Psoas muscle (tissue), 7 donors: ENCODE measurements at regions not wholly inside any gene's neighbourhood (a gene's known extent, or its start where the extent isn't known, plus 50 kb on each side); places are given as distances from the start of the nearest gene placed in this dataset.

Source experiments
- ATAC-seq, 4 donors: fragments of 200-7000 bp; cut with Tn5 transposase; one replicate each; pipeline ENCODE4 v1.9.1; 2020; ENCODE audit warnings: moderate library complexity in 3 of 4, mild to moderate bottlenecking in 2 of 4
- DNase-seq, 2 donors: peaks; one replicate each; pipeline ENCODE4 v3.0.0-alpha.2; 2020
- H3K27ac ChIP-seq: fragments of 200-600 bp; one replicate; pipeline ENCODE4 v1.8.0; 2022
- H3K27me3 ChIP-seq, 3 donors: fragments of 200-600 bp in 1 of 3; one replicate each; pipeline versions ENCODE4 v1.6.1 to v1.8.0; 2013 to 2022; ENCODE audit warnings: low read length in 2 of 3, mild to moderate bottlenecking in 2 of 3, moderate library complexity in 1 of 3; ENCODE audit not compliant: insufficient read depth in 3 of 3
- H3K36me3 ChIP-seq, 2 donors: fragments of 200-600 bp in 1 of 2; one replicate each; pipeline versions ENCODE4 v1.6.1 to v1.8.0; 2013 to 2022; ENCODE audit warnings: low read depth in 1 of 2, mild to moderate bottlenecking in 1 of 2, moderate library complexity in 1 of 2; ENCODE audit not compliant: insufficient read depth in 1 of 2
- H3K4me1 ChIP-seq: fragments of 200-600 bp; one replicate; pipeline ENCODE4 v1.8.0; 2022
- H3K4me3 ChIP-seq: fragments of 200-600 bp; one replicate; pipeline ENCODE4 v1.8.0; 2022; ENCODE audit warnings: mild to moderate bottlenecking
- H3K9me3 ChIP-seq: fragments of 200-600 bp; one replicate; pipeline ENCODE4 v1.8.0; 2022
- WGBS, 3 donors: extraction: QIAGEN DNeasy Blood & Tissue Kit; methylation state at CpG; one replicate each; pipeline versions ENCODE4 v1.1.6 to v1.1.7; 2013; 5-methylcytosine and 5-hydroxymethylcytosine counted together
- intact Hi-C, 2 donors: fragments of 100-400 bp; cut with DNase I; formaldehyde crosslinking; loops; one replicate each; pipeline versions ENCODE4 v1.11.0 to v1.14.2; 2022
- TF ChIP-seq, protein P1 (sequence below): fragments of 200-600 bp; IDR thresholded peaks from one replicate; pipeline ENCODE4 v1.8.0; 2022; ENCODE audit warnings: antibody characterized with exemption
- donor health status: healthy with polysubstance abuse.
- donor health status: DM: no; HTN: no; CAD: no; lungs with moderate emphysema.
- donor health status: Bipolar disorder and iron deficiency.
- donor health status: healthy.
- donor health status: DM: yes; HTN: yes; CAD: no.
- donor health status: DM: no; HTN: no; CAD: no.
- donor health status: DM: yes; HTN: yes; CAD: no.

- 74 to 76% (median 75%) methylated on average over 3 of the region's 3 CpGs for WGBS, 3 donors
- Histone ChIP-seq H3K4me3 (no peak overlapping the region), H3K4me1 (no peaks in the 10 kb centered on the region), H3K27me3 (peaks cover 0 to 1% (median 0%) of the 10 kb centered on the region in 3 donors), H3K9me3 (no peaks in the 10 kb centered on the region), H3K36me3 (no peaks in the 10 kb centered on the region), H3K27ac (no peak overlapping the region)
- ATAC-seq, result no peak
- no peak for DNase-seq
- intact Hi-C loops, result no loop called here
- TF ChIP-seq, protein P1, sequence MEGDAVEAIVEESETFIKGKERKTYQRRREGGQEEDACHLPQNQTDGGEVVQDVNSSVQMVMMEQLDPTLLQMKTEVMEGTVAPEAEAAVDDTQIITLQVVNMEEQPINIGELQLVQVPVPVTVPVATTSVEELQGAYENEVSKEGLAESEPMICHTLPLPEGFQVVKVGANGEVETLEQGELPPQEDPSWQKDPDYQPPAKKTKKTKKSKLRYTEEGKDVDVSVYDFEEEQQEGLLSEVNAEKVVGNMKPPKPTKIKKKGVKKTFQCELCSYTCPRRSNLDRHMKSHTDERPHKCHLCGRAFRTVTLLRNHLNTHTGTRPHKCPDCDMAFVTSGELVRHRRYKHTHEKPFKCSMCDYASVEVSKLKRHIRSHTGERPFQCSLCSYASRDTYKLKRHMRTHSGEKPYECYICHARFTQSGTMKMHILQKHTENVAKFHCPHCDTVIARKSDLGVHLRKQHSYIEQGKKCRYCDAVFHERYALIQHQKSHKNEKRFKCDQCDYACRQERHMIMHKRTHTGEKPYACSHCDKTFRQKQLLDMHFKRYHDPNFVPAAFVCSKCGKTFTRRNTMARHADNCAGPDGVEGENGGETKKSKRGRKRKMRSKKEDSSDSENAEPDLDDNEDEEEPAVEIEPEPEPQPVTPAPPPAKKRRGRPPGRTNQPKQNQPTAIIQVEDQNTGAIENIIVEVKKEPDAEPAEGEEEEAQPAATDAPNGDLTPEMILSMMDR, result no peak
Observed at GRCh38 chr11:15446929-15447328, 332.2 kb downstream of the INSC start.

DNA sequence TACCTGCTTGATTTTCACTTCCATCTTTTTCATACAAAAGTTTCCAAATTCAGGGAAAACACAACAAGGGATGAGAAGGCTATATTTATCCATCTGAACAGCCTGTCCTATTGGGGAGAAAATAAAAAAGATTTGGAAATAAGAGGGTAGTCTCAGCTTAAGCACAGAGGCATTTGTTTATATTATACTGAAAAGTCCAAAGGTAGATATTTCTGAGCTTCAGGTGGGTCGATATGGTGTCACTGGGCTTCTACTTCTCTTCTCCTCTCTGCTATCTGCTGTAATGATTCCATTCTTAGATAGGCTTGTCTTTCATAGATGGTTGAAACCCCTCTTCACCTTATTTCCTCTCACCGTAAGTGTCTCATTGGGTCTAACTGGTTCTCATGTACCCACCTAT, 337.0 kb downstream of the INSC start:
- intact Hi-C loops, result no loop called here
- no peak for DNase-seq
- Histone ChIP-seq H3K36me3 (no peaks in the 10 kb centered on the region), H3K27me3 (no peaks in the 10 kb centered on the region), H3K4me1 (no peaks in the 10 kb centered on the region), H3K4me3 (no peak overlapping the region), H3K27ac (no peak overlapping the region), H3K9me3 (no peaks in the 10 kb centered on the region)
- TF ChIP-seq, protein P1, result no peak
- 83 to 94% (median 88%) methylated on average over 2 of the region's 2 CpGs for WGBS, 3 donors
- ATAC-seq, result no peak

DNA sequence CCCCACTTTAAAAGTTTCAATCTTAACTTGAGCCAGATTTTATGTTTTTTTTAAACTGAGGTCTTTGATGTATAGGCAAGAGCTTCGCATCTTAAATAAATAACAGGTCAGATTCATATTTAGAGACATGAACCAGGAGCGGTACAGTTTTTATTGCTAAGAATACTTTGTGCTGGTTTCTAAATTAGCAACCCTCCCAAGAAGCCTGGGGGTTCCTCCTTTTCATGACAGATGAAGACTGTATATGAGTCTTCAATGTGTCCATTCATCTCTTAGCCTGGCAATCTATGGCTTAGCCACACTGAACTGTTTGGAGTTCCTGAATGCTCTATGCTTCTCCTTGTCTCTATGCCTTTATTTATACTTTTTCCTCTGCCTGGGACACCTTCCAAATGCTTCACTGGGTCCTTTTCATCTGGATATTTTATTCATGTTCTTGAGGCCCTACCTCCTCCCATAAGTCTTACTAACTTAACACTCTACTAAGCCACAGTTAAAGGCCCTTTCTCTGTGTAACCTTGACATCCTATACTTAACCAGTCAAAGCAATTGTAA, 338.6 kb downstream of the INSC start:
- TF ChIP-seq, protein P1, result no peak
- no peaks in the 10 kb centered on the region for H3K9me3 ChIP-seq
- H3K4me1 ChIP-seq, result no peaks in the 10 kb centered on the region
- 94 to 95% (median 95%) methylated on average over 2 of the region's 2 CpGs for WGBS, 3 donors
- no peaks in the 10 kb centered on the region for H3K27me3 ChIP-seq
- H3K27ac ChIP-seq, result no peak overlapping the region
- DNase-seq, result no peak
- no peaks in the 10 kb centered on the region for H3K36me3 ChIP-seq
- ATAC-seq, result no peak
- intact Hi-C loops, result no loop called here
- no peak overlapping the region for H3K4me3 ChIP-seq

GRCh38 chr11:15468466-15468865, 353.7 kb downstream of the INSC start:
- Histone ChIP-seq H3K27me3 (no peaks in the 10 kb centered on the region), H3K4me3 (no peak overlapping the region), H3K36me3 (no peaks in the 10 kb centered on the region), H3K27ac (no peak overlapping the region), H3K4me1 (no peaks in the 10 kb centered on the region), H3K9me3 (no peaks in the 10 kb centered on the region)
- 50 to 53% (median 52%) methylated on average over 4 of the region's 4 CpGs for WGBS, 3 donors
- intact Hi-C loops, result no loop called here
- TF ChIP-seq, protein P1, result no peak
- ATAC-seq, result no peak
- no peak for DNase-seq
